ENCODE measurements at regions not wholly inside any gene's neighbourhood (a gene's known extent, or its start where the extent isn't known, plus 50 kb on each side); places are given as distances from the start of the nearest gene placed in this dataset.
"Not testable (repeated sequence)": the region's sequence is repeated elsewhere in the genome, so short reads cannot be mapped to it uniquely, and the experiment has no call there.

- Histone ChIP-seq H3K4me1 (ENCODE audit: insufficient read depth) (no peaks in the 10 kb centered on the region), H3K9me3 (no peaks in the 10 kb centered on the region), H3K4me3 (no peak overlapping the region), H3K36me3 (no peaks in the 10 kb centered on the region), H3K27me3 (no peaks in the 10 kb centered on the region), H3K27ac (no peak overlapping the region)
- no peak for DNase-seq
- intact Hi-C loops (cut with DNase I): no loop called here
- 19 to 58% (median 20%) methylated on average over 2 of the region's 2 CpGs for WGBS, 3 donors
- TF ChIP-seq POLR2A (IDR thresholded peaks at IDR 0.05) (no peak), CTCF (IDR thresholded peaks at IDR 0.05) (no peak), EP300 (IDR thresholded peaks at IDR 0.05) (no peak)
Observed at GRCh38 chr1:90351019-90351418, 356.1 kb downstream of the ZNF326 start.

- intact Hi-C loops (cut with DNase I): no loop called here
- no peaks in the 10 kb centered on the region for H3K9me3 ChIP-seq
- H3K4me3 ChIP-seq: no peak overlapping the region
- no peaks in the 10 kb centered on the region for H3K27me3 ChIP-seq
- no peaks in the 10 kb centered on the region for H3K4me1 ChIP-seq (ENCODE audit: insufficient read depth)
- no peak overlapping the region for H3K27ac ChIP-seq
- TF ChIP-seq EP300 (IDR thresholded peaks at IDR 0.05) (no peak), CTCF (IDR thresholded peaks at IDR 0.05) (no peak), POLR2A (IDR thresholded peaks at IDR 0.05) (no peak)
- H3K36me3 ChIP-seq: no peaks in the 10 kb centered on the region
- 71 to 82% (median 73%) methylated on average over 4 of the region's 4 CpGs for WGBS, 3 donors
- DNase-seq: no peak
Observed at GRCh38 chr1:90349510-90349909, 354.6 kb downstream of the ZNF326 start.

- H3K36me3 ChIP-seq: no peaks in the 10 kb centered on the region
- H3K4me3 ChIP-seq: no peak overlapping the region
- no peaks in the 10 kb centered on the region for H3K27me3 ChIP-seq
- intact Hi-C loops (cut with DNase I): no loop called here
- 86 to 95% (median 94%) methylated on average over 1 of the region's 1 CpG for WGBS, 3 donors
- no peak for TF ChIP-seq CTCF (IDR thresholded peaks at IDR 0.05)
- no peak for TF ChIP-seq EP300 (IDR thresholded peaks at IDR 0.05)
- no peak for TF ChIP-seq POLR2A (IDR thresholded peaks at IDR 0.05)
- H3K27ac ChIP-seq: no peak overlapping the region
- H3K4me1 ChIP-seq (ENCODE audit: insufficient read depth): no peaks in the 10 kb centered on the region
- DNase-seq: no peak
- no peaks in the 10 kb centered on the region for H3K9me3 ChIP-seq
Observed at GRCh38 chr1:90348934-90349333, 354.0 kb downstream of the ZNF326 start.

- H3K36me3 ChIP-seq; intact Hi-C loops (cut with DNase I); H3K9me3 ChIP-seq; H3K4me3 ChIP-seq; DNase-seq; H3K27me3 ChIP-seq; H3K4me1 ChIP-seq (ENCODE audit: insufficient read depth); H3K27ac ChIP-seq: not testable (repeated sequence)
- 93 to 95% (median 94%) methylated on average over 2 of the region's 2 CpGs for WGBS, 3 donors
Observed at GRCh38 chr1:90348459-90348858, 353.5 kb downstream of the ZNF326 start.

- no peak overlapping the region for H3K27ac ChIP-seq
- 78 to 89% (median 83%) methylated on average over 1 of the region's 1 CpG for WGBS, 3 donors
- no peaks in the 10 kb centered on the region for H3K36me3 ChIP-seq
- intact Hi-C loops (cut with DNase I): no loop called here
- no peak for TF ChIP-seq POLR2A (IDR thresholded peaks at IDR 0.05)
- TF ChIP-seq EP300 (IDR thresholded peaks at IDR 0.05): no peak
- no peak for TF ChIP-seq CTCF (IDR thresholded peaks at IDR 0.05)
- no peaks in the 10 kb centered on the region for H3K27me3 ChIP-seq
- no peaks in the 10 kb centered on the region for H3K4me1 ChIP-seq (ENCODE audit: insufficient read depth)
- H3K9me3 ChIP-seq: no peaks in the 10 kb centered on the region
- DNase-seq: no peak
- no peak overlapping the region for H3K4me3 ChIP-seq
Observed at GRCh38 chr1:90347366-90347765, 352.5 kb downstream of the ZNF326 start.

Measured in ovary (tissue), 7 donors.